DOHH2 (cell line): ENCODE measurements at regions not wholly inside any gene's neighbourhood (a gene's known extent, or its start where the extent isn't known, plus 50 kb on each side); places are given as distances from the start of the nearest gene placed in this dataset.

ENCODE experiments used
- H3F3A ChIP-seq: fragments of 200-600 bp; sonication (generic), shearing (Covaris generic); 2 replicates; pipeline ENCODE4 v1.6.0; 2016; ENCODE audit warnings: antibody characterized with exemption, mild to moderate bottlenecking; ENCODE audit not compliant: control insufficient read depth, insufficient read depth
- H3K27ac ChIP-seq: fragments of 200-600 bp; sonication (generic); 2 replicates; pipeline ENCODE4 v1.5.1; 2014; ENCODE audit warnings: low read depth, mild to moderate bottlenecking, low read length, moderate library complexity
- H3K27me3 ChIP-seq: fragments of 200-600 bp; sonication (generic); 2 replicates; pipeline ENCODE4 v1.6.1; 2014; ENCODE audit warnings: mild to moderate bottlenecking, low read length, mixed read lengths; ENCODE audit not compliant: control insufficient read depth
- H3K36me3 ChIP-seq: fragments of 200-600 bp; sonication (generic); 2 replicates; pipeline ENCODE4 v1.6.1; 2014; ENCODE audit warnings: mild to moderate bottlenecking, low read length, moderate library complexity, mixed read lengths; ENCODE audit not compliant: control insufficient read depth
- H3K4me1 ChIP-seq: fragments of 200-600 bp; sonication (generic); 2 replicates; pipeline ENCODE4 v1.6.1; 2014; ENCODE audit warnings: mild to moderate bottlenecking, low read length, mixed read lengths; ENCODE audit not compliant: control insufficient read depth
- H3K4me2 ChIP-seq: fragments of 200-600 bp; sonication (generic); 2 replicates; pipeline ENCODE4 v1.6.0; 2014; ENCODE audit warnings: mild to moderate bottlenecking, low read length, moderate library complexity
- H3K4me3 ChIP-seq: fragments of 200-600 bp; sonication (generic); 2 replicates; pipeline ENCODE4 v1.5.1; 2014; ENCODE audit warnings: mild to moderate bottlenecking, low read length, mixed read lengths
- H3K79me2 ChIP-seq: fragments of 200-600 bp; sonication (generic); 2 replicates; pipeline ENCODE4 v1.6.1; 2014; ENCODE audit warnings: mild to moderate bottlenecking, low read length, mixed read lengths; ENCODE audit not compliant: control insufficient read depth
- H3K9me2 ChIP-seq: fragments of 200-600 bp; sonication (generic); replicated peaks from 2 replicates; pipeline ENCODE4 v1.6.1; 2014; ENCODE audit warnings: mild to moderate bottlenecking, low read length, mixed read lengths; ENCODE audit not compliant: control insufficient read depth
- H3K9me3 ChIP-seq: fragments of 200-600 bp; sonication (generic); 2 replicates; pipeline ENCODE4 v1.6.1; 2014; ENCODE audit warnings: antibody characterized with exemption, low read length, mixed read lengths; ENCODE audit not compliant: control insufficient read depth, insufficient read depth
- H4K20me1 ChIP-seq: fragments of 200-600 bp; sonication (generic); 2 replicates; pipeline ENCODE4 v1.6.0; 2014; ENCODE audit warnings: low read depth, mild to moderate bottlenecking, antibody characterized with exemption, low read length, moderate library complexity; ENCODE audit not compliant: control insufficient read depth, insufficient read depth
- EZH2phosphoT487 ChIP-seq: fragments of 200-600 bp; sonication (generic); IDR thresholded peaks from 2 replicates; pipeline ENCODE4 v1.6.1; 2017; ENCODE audit warnings: borderline replicate concordance, mild to moderate bottlenecking, antibody characterized with exemption, low read length, moderate library complexity, mixed read lengths
- TF ChIP-seq, protein P1 (sequence below): fragments of 200-600 bp; sonication (generic); IDR thresholded peaks from one replicate; pipeline ENCODE4 v1.5.1; 2014; ENCODE audit warnings: antibody characterized with exemption, mild to moderate bottlenecking, low read depth, low read length; ENCODE audit not compliant: poor library complexity, severe bottlenecking

DNA sequence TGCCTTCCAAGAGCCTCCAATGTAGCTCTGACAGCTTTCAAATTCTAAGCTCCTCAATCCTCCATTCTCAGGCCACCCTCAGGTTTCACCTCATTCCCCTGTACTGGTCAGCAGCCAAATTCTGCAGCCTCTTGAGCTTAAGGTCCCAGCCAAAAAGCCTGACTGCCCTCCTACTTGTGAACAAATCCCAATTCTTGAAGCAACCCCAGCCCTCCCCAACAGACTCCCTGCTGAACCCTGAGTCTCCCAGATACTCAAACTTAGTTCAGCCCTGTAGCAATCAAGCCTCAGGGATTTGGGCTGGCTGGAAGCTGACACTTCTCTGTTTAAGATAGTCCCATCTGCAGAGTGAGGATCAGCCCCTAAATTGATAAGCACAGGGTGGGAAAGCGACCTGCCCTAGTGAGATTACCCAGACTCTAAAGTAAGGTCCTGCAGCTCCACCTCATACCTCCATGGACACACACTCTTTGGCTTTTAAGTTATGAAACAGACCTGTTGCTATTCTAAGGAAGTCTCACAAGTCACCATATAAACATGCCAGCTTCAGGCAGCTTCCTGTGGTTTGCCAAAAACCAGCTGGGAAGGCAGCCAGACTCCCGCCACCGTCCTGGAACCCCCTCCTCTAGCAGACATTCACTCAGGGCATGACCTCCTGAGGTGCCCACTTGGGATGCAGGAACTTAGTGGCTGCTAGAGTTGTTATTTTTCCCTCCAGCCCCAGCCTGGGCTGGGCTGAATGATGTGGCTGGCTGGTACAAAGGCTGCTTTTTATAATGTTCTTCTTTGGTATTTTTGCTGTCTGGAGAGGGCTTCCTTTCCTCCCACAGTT is 82.5 kb upstream of the PICALM start:
- Histone ChIP-seq H4K20me1 (no peaks in the 10 kb centered on the region), H3F3A (no peaks in the 10 kb centered on the region), H3K79me2 (no peaks in the 10 kb centered on the region), H3K4me1 (peaks cover 8% of the 10 kb centered on the region), H3K27me3 (no peaks in the 10 kb centered on the region), H3K9me3 (no peaks in the 10 kb centered on the region), H3K4me3 (no peak overlapping the region), H3K36me3 (no peaks in the 10 kb centered on the region), H3K4me2 (no peak overlapping the region), H3K9me2 (no peaks in the 10 kb centered on the region), H3K27ac (no peak overlapping the region)
- TF ChIP-seq EZH2phosphoT487: no peak
- TF ChIP-seq, protein P1, sequence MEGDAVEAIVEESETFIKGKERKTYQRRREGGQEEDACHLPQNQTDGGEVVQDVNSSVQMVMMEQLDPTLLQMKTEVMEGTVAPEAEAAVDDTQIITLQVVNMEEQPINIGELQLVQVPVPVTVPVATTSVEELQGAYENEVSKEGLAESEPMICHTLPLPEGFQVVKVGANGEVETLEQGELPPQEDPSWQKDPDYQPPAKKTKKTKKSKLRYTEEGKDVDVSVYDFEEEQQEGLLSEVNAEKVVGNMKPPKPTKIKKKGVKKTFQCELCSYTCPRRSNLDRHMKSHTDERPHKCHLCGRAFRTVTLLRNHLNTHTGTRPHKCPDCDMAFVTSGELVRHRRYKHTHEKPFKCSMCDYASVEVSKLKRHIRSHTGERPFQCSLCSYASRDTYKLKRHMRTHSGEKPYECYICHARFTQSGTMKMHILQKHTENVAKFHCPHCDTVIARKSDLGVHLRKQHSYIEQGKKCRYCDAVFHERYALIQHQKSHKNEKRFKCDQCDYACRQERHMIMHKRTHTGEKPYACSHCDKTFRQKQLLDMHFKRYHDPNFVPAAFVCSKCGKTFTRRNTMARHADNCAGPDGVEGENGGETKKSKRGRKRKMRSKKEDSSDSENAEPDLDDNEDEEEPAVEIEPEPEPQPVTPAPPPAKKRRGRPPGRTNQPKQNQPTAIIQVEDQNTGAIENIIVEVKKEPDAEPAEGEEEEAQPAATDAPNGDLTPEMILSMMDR: no peak

DNA sequence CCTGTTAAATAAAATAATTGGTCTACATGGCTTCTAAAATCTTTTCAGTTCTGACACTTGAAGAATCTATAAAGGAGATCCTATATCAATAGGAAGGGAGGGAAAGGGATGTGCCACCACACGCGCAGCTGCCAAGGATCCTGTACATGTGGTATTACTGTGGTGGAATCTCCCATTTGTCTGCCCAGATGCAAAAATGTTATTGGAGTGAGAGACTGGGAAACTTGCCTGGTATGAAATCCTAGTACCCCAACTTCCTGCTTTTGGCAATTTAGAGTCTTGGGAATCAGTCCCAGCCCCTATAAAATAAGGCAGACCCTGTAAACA is 81.9 kb upstream of the PICALM start:
- H3K79me2 ChIP-seq: no peaks in the 10 kb centered on the region
- H3K9me3 ChIP-seq: no peaks in the 10 kb centered on the region
- H3K27ac ChIP-seq: no peak overlapping the region
- no peaks in the 10 kb centered on the region for H3K27me3 ChIP-seq
- peaks cover 7% of the 10 kb centered on the region for H3K4me1 ChIP-seq
- H4K20me1 ChIP-seq: no peaks in the 10 kb centered on the region
- no peak overlapping the region for H3K4me2 ChIP-seq
- H3F3A ChIP-seq: no peaks in the 10 kb centered on the region
- H3K4me3 ChIP-seq: no peak overlapping the region
- no peaks in the 10 kb centered on the region for H3K9me2 ChIP-seq
- TF ChIP-seq EZH2phosphoT487: no peak
- TF ChIP-seq, protein P1: no peak
- H3K36me3 ChIP-seq: no peaks in the 10 kb centered on the region

DNA sequence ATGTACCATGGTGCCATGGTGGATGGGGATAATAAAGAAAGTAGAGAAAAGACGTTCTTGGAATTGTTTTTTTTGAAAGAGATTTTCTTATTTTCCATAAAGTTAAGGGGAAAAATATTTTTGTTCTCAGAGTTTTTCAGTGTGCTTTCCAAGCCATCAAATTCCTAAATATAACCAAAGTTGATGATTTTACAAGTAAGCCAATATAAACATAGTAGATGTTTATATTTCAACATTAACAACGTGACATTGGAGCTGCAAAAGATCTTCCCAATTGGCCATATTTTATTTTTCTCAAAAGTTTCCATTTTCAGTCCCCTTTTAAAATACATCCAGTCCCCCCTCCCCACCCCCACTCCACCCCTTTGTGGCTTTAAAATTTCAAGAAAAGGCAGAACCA is 80.9 kb upstream of the PICALM start:
- no peaks in the 10 kb centered on the region for H3K79me2 ChIP-seq
- TF ChIP-seq, protein P1: no peak
- no peak for TF ChIP-seq EZH2phosphoT487
- H3K27me3 ChIP-seq: no peaks in the 10 kb centered on the region
- H3K4me1 ChIP-seq: peaks cover 7% of the 10 kb centered on the region
- no peak overlapping the region for H3K4me3 ChIP-seq
- H3K9me2 ChIP-seq: no peaks in the 10 kb centered on the region
- H3K27ac ChIP-seq: no peak overlapping the region
- no peaks in the 10 kb centered on the region for H4K20me1 ChIP-seq
- no peaks in the 10 kb centered on the region for H3F3A ChIP-seq
- no peaks in the 10 kb centered on the region for H3K36me3 ChIP-seq
- H3K4me2 ChIP-seq: no peak overlapping the region
- H3K9me3 ChIP-seq: no peaks in the 10 kb centered on the region
